ENCODE measurements at regions not wholly inside any gene's neighbourhood (a gene's known extent, or its start where the extent isn't known, plus 50 kb on each side); places are given as distances from the start of the nearest gene placed in this dataset.

DNA sequence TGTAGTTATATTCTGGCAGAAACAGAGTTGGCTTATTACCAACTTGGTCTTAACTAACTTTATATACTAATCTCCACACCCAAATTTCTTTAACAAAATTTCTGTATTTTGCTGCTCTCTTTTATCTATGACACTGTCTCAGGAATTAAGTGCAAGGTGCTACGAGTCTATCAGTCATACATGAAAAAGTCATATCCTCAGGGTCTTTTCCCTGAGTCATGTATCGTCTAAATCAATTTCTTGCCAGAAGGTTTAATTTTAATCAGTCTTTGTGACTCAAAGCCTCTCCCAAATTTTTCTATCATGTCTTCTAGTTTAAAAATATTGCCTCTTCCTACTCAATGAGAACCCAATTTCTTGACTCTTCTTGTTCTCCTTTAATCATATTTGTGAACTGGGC lies 1803.6 kb upstream of the PCDH7 start:
- no peak overlapping the region for H3K4me3 ChIP-seq (replicated peaks; ENCODE audit: insufficient read depth, low read length)
- no peak for DNase-seq (ENCODE audit: low read depth in 1 of 2, low spot score in 1 of 2)
- TF ChIP-seq SPI1 (IDR thresholded peaks at IDR 0.05; ENCODE audit: borderline replicate concordance, low read depth), result no peak
- TF ChIP-seq, protein P1, sequence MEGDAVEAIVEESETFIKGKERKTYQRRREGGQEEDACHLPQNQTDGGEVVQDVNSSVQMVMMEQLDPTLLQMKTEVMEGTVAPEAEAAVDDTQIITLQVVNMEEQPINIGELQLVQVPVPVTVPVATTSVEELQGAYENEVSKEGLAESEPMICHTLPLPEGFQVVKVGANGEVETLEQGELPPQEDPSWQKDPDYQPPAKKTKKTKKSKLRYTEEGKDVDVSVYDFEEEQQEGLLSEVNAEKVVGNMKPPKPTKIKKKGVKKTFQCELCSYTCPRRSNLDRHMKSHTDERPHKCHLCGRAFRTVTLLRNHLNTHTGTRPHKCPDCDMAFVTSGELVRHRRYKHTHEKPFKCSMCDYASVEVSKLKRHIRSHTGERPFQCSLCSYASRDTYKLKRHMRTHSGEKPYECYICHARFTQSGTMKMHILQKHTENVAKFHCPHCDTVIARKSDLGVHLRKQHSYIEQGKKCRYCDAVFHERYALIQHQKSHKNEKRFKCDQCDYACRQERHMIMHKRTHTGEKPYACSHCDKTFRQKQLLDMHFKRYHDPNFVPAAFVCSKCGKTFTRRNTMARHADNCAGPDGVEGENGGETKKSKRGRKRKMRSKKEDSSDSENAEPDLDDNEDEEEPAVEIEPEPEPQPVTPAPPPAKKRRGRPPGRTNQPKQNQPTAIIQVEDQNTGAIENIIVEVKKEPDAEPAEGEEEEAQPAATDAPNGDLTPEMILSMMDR (IDR thresholded peaks at IDR 0.05; ENCODE audit: insufficient read depth, low read length), result no peak
- no peak for TF ChIP-seq GABPA (IDR thresholded peaks at IDR 0.05; ENCODE audit: low read depth)
- TF ChIP-seq POLR2AphosphoS5 (IDR thresholded peaks at IDR 0.05; ENCODE audit: low read depth), result no peak
- TF ChIP-seq, protein P2, sequence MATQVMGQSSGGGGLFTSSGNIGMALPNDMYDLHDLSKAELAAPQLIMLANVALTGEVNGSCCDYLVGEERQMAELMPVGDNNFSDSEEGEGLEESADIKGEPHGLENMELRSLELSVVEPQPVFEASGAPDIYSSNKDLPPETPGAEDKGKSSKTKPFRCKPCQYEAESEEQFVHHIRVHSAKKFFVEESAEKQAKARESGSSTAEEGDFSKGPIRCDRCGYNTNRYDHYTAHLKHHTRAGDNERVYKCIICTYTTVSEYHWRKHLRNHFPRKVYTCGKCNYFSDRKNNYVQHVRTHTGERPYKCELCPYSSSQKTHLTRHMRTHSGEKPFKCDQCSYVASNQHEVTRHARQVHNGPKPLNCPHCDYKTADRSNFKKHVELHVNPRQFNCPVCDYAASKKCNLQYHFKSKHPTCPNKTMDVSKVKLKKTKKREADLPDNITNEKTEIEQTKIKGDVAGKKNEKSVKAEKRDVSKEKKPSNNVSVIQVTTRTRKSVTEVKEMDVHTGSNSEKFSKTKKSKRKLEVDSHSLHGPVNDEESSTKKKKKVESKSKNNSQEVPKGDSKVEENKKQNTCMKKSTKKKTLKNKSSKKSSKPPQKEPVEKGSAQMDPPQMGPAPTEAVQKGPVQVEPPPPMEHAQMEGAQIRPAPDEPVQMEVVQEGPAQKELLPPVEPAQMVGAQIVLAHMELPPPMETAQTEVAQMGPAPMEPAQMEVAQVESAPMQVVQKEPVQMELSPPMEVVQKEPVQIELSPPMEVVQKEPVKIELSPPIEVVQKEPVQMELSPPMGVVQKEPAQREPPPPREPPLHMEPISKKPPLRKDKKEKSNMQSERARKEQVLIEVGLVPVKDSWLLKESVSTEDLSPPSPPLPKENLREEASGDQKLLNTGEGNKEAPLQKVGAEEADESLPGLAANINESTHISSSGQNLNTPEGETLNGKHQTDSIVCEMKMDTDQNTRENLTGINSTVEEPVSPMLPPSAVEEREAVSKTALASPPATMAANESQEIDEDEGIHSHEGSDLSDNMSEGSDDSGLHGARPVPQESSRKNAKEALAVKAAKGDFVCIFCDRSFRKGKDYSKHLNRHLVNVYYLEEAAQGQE (IDR thresholded peaks at IDR 0.05; ENCODE audit: insufficient replicate concordance, low read depth), result no peak
- no peaks in the 10 kb centered on the region for H3K27me3 ChIP-seq (ENCODE audit: insufficient read depth, poor library complexity, severe bottlenecking)
- H3K27ac ChIP-seq (replicated peaks), result no peak overlapping the region

DNA sequence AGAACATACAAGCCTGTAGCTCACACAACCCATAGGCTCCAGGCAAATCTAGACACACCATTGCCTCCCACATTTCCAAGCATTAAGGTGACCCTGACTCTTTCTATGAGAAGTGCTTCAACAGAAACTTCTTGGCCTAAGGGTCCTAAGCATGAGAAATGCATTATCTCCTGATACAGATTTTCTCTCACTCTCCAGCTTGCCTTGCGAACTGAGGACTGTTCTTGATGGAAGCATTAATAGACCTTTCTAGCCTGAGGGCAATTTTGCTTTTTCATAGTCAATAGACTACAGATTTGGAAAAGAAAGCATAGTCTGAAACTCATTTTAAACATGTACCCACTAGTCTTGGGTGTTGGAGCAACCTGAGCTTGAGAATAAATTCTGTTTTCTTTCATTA lies 1801.3 kb upstream of the PCDH7 start:
- no peak overlapping the region for H3K27ac ChIP-seq (replicated peaks)
- H3K4me3 ChIP-seq (replicated peaks; ENCODE audit: insufficient read depth, low read length), result no peak overlapping the region
- H3K27me3 ChIP-seq (ENCODE audit: insufficient read depth, poor library complexity, severe bottlenecking), result no peaks in the 10 kb centered on the region
- DNase-seq (ENCODE audit: low read depth in 1 of 2, low spot score in 1 of 2), result no peak
- TF ChIP-seq, protein P1 (IDR thresholded peaks at IDR 0.05; ENCODE audit: insufficient read depth, low read length), result no peak
- TF ChIP-seq SPI1 (IDR thresholded peaks at IDR 0.05; ENCODE audit: borderline replicate concordance, low read depth) (no peak), POLR2AphosphoS5 (IDR thresholded peaks at IDR 0.05; ENCODE audit: low read depth) (no peak), GABPA (IDR thresholded peaks at IDR 0.05; ENCODE audit: low read depth) (no peak)
- TF ChIP-seq, protein P2 (IDR thresholded peaks at IDR 0.05; ENCODE audit: insufficient replicate concordance, low read depth), result no peak

DNA sequence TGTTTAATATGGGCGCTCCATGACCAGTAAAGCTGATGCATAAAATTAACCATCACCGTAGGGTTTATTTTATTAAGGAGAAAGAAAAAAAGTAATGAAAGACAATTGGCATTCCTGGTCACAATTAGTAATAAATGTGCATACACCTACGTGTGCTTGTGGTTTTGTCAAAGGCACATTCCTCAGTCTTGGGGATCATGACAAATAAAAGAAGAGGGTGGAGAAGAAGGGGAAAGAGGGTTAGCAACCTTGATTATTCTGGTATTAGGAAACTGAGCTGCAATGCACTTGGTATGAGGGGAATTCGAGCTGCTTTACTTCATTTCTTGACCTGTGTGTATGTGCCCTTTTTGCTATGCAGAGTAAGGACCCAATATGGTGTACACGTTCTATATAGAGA lies 1798.3 kb upstream of the PCDH7 start:
- TF ChIP-seq GABPA (IDR thresholded peaks at IDR 0.05; ENCODE audit: low read depth), result no peak
- TF ChIP-seq, protein P2 (IDR thresholded peaks at IDR 0.05; ENCODE audit: insufficient replicate concordance, low read depth), result no peak
- TF ChIP-seq SPI1 (IDR thresholded peaks at IDR 0.05; ENCODE audit: borderline replicate concordance, low read depth), result no peak
- TF ChIP-seq POLR2AphosphoS5 (IDR thresholded peaks at IDR 0.05; ENCODE audit: low read depth), result no peak
- TF ChIP-seq, protein P1 (IDR thresholded peaks at IDR 0.05; ENCODE audit: insufficient read depth, low read length), result no peak
- H3K27ac ChIP-seq (replicated peaks), result no peak overlapping the region
- DNase-seq (ENCODE audit: low read depth in 1 of 2, low spot score in 1 of 2), result no peak
- no peaks in the 10 kb centered on the region for H3K27me3 ChIP-seq (ENCODE audit: insufficient read depth, poor library complexity, severe bottlenecking)
- no peak overlapping the region for H3K4me3 ChIP-seq (replicated peaks; ENCODE audit: insufficient read depth, low read length)

Data from HL-60 (cell line).